RCC 7860 (cell line): ENCODE measurements at regions not wholly inside any gene's neighbourhood (a gene's known extent, or its start where the extent isn't known, plus 50 kb on each side); places are given as distances from the start of the nearest gene placed in this dataset.
"Not testable (repeated sequence)": the region's sequence is repeated elsewhere in the genome, so short reads cannot be mapped to it uniquely, and the experiment has no call there.

Source experiments
- DNase-seq: peaks from one replicate; pipeline ENCODE4 v3.0.0-alpha.2; 2015; ENCODE audit warnings: low spot score
- FAIRE-seq: peaks from 2 replicates; lab custom pipeline; 2012; peaks lifted over from hg19 to GRCh38; lab: Jason Lieb, UNC

DNA sequence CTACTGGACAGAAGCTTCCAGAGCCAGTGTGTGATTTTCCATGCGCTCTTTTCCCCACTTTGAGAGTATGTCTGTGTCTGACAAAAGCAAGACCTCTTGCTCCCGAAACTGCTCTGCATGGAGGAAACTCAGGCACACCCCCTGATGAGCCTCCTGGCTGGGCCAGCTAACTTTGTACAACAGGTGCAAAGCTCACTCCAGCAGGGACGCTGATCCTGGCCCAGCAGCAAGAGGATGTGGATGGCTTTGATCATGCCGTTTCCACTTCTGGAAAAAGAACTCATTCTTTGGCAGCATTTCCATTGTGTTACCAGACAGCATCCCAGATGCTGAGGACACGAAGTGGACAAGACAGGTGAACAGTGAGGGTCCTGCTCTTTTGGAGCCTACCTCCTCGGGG is 103.1 kb downstream of the TLR5 start:
- FAIRE-seq (no peak), DNase-seq (no peak)

DNA sequence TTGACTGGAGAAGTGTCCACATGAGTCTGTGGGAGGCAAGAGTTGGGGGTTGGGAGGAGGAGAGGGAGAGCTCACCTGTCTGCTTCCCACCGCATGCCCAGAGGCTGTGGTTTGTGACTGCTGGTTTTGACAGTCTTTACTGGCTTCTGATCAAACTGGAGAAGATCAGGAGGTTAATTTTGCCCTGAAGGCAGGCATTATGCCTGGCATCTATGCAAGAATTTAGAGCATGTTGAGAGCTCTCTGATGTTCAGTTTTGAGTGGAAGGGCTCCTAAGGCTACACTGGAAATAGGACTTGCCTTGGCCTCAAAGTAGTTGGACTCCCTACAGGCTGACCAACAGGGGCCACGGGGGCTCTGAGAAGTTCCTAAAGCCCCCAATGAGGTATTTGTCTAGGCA is 101.6 kb downstream of the TLR5 start:
- FAIRE-seq (no peak), DNase-seq (no peak)

DNA sequence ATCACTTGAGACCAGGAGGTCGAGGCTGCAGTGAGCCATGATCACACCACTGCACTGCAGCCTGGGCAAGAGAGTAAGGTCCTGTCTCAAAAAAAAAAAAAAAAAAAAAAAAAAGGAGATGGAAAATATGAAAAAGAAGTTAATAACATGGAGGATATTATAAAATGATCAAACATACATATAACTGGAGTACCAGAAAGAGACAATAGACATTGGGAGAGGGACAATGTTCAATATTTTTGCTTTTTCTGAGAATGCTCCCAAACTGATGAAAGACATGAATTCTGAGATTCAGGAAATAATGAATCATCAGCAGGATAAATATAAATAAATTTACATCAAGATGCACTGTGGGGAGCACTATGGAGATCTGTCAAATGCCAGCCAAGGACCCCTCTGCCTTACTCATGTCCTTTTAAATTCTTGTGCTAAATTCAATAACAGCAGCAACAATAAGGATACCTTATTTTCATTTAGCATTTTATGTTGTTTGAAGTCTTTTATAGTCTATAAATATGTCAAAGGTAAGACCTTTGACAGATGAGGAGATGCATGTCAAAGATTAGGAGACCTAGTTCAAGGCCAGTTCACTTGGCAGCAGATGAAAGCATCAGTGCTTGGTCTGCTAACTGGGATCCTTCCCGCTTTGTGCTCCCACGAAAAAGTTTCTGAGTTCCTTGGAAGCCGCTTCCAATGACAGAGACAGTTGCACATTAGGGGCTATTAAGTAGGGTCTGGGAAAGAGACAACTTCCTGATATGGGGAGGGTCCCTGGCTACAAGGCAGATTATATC is 97.7 kb downstream of the TLR5 start:
- DNase-seq (no peak), FAIRE-seq (no peak)

DNA sequence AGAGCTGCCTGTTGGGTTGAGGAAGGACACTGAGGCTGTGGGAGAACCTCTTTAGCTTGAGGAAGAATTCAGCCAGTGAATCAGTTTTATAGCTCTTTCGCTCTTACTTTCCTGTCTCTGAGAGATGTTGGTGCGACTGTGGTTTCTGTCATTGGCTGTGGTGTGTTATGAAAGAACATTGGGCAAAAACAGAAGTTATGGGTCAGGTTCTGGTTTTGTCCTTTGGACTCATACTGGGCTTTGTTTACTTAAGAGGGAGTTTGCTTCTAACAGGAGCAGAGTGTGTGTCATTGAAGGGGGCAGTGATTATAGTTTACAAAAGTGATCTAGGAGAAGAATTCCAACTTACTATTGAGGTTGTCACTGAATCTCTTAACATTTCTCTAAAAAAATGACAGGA is 97.0 kb downstream of the TLR5 start:
- DNase-seq (no peak), FAIRE-seq (no peak)

DNA sequence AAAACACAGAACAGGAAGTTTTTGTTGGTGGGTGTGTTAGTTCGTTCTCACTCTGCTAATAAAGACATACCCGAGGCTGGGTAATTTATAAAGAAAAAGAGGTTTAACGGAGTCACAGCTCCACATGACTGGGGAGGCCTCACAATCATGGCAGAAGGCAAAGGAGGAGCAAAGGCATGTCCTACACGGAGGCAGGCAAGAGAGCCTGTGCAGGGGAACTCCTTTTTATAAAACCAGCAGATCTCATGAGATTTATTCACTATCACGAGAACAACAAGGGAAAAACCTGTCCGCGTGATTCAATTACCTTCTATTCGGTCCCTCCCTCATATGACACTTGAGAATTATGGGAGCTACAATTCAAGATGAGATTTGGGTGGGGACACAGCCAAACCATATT is 96.6 kb downstream of the TLR5 start:
- DNase-seq, FAIRE-seq: not testable (repeated sequence)

DNA sequence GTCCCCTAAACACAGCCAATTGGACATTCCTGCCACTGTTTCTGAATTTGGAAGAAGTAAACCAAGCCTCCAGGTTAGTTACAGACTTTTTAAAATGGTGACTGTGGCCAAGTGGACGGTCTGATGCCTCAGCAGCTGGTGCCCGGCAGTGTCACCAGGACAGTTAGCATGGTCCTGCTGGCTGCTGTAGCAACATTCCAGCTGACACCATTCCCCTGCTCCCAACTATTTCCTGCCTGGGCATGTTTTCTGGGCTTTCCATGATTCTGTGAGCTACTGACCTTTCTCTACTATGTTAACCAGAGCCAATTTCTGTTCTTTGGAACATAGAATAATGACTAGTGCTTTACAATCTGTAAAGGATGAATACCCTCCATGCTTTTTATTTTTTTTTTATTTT is 95.0 kb downstream of the TLR5 start:
- FAIRE-seq (no peak), DNase-seq (no peak)

DNA sequence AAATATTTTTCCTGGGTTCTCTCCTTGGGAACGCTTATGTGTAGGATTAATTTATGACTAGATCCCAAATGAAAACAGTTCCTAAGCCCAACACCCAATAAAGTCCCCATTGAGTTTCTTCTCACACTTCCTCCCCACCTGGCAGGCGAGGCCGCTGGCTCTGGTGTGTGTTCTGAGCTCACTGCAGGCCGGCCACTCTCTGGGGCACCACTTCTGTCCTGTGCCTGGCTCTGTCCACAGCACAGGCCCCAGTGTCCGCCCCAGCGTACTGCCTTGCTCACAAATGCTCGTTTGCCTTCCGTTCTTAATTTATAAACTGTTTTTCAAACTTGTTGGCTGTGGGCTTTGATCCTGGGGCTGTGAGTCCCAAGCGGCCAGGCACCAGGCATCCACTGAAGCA is 90.6 kb downstream of the TLR5 start:
- FAIRE-seq (no peak), DNase-seq (no peak)

DNA sequence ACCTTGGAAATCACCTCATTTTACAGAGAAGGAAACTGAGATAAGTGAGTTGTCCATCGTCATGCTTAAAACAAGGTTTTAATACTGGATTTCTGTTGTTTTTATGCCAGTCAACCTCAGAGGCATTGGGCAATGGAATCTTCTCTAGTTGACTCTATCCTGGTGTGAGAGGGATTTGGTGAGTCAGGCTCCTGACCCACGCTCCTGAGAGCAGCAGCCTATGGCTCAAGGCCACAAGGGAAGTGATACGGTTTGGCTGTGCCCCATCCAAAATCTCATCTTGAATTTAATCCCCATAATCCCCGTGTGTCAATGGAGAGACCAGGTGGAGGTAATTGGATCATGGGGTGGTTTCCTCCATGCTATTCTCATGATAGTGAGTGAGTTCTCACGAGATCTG is 90.1 kb downstream of the TLR5 start:
- DNase-seq (no peak), FAIRE-seq (no peak)

DNA sequence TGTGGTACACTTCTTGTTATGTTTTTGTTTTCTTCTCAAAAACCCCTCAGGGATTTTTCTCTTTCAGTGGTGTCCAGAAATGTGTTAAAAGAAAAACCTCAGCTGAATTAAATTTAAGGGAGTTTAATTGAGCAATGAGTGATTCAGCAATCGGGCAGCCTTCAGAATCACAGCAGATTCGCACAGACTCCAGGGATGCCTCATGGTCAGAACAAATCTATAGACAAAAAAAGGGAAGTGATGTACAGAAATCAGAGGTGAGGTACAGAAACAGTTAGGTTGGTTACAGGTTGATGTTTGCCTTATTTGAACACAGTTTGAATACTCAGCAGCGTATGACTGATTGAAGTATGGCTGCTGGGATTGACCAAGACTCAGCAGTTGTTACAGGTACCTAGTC is 86.2 kb downstream of the TLR5 start:
- DNase-seq (no peak), FAIRE-seq (no peak)

DNA sequence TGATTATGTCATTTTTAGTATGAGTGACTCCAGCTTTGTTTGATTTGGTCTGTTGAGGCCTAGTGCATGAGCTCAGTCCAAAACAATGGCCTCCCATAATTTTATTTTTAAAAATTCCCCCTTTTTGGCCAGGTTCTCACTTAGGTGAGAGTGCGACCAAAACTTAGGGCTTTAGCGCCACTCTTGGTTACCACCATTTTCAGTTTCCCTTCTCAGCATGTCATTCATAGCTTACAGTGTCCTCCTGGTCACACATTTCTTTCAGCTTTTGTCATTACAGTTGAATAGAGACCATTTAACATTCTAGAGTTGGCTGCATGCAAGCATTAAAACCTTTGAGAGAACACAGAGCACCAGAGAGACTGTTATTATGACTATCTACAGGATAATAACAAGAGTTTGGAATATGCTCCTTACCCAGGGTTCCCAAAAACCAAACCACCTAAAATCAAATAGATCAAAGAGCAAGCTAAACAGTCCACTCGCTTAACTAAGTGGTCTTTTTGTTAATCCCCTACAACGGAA is 85.4 kb downstream of the TLR5 start:
- no peak for DNase-seq
- no peak for FAIRE-seq
